ENCODE measurements at regions not wholly inside any gene's neighbourhood (a gene's known extent, or its start where the extent isn't known, plus 50 kb on each side); places are given as distances from the start of the nearest gene placed in this dataset.
"Not testable (repeated sequence)": the region's sequence is repeated elsewhere in the genome, so short reads cannot be mapped to it uniquely, and the experiment has no call there.

DNA sequence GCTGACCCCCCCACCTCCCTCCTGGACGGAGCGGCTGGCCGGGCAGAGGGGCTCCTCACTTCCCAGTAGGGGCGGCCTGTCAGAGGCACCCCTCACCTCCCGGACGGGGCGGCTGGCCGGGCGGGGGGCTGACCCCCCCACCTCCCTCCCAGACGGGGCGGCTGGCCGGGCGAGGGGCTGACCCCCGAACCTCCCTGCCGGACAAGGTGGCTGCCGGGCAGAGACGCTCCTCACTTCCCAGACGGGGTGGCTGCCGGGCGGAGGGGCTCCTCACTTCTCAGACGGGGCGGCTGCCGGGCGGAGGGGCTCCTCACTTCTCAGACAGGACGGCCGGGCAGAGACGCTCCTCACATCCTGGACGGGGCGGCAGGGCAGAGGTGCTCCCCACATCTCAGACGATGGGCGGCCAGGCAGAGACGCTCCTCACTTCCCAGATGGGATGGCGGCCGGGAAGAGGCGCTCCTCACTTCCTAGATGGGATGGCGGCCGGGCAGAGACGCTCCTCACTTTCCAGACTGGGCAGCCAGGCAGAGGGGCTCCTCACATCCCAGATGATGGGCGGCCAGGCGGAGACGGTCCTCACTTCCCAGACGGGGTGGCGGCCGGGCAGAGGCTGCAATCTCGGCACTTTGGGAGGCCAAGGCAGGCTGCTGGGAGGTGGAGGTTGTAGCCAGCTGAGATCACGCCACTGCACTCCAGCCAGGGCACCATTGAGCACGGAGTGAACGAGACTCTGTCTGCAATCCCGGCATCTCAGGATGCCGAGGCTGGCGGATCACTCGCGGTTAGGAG is 66.2 kb upstream of the PAPPA2 start:
- CTCF ChIA-PET, ATAC-seq: not testable (repeated sequence)

DNA sequence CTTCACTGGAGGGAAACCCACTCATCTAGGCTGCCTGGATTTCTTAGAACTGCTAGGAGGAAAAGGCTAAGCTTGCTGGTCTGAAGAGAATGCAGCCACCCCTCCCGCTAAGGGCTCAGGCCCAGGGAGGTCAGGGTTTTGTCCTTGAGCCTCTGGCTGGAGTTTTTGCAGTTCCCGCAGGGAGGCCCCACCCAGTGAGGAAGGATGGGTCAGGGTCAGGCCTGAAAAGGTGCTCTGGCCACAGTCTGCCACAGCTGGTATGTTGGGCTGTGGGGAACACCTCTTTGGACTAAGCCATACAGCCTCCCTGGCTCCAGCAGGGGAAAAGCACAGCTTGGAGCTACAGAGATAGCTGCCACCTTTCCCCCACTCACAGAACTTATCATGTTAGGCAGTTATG is 71.4 kb upstream of the PAPPA2 start:
- TF ChIP-seq HEYL (CRISPR knock-in tag; IDR thresholded peaks at IDR 0.05) = no peak
- TF ChIP-seq, protein P1, sequence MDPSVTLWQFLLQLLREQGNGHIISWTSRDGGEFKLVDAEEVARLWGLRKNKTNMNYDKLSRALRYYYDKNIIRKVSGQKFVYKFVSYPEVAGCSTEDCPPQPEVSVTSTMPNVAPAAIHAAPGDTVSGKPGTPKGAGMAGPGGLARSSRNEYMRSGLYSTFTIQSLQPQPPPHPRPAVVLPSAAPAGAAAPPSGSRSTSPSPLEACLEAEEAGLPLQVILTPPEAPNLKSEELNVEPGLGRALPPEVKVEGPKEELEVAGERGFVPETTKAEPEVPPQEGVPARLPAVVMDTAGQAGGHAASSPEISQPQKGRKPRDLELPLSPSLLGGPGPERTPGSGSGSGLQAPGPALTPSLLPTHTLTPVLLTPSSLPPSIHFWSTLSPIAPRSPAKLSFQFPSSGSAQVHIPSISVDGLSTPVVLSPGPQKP (IDR thresholded peaks at IDR 0.05; ENCODE audit: low read depth, low read length) = no peak
- no peak for TF ChIP-seq HOXA7 (CRISPR knock-in tag; IDR thresholded peaks at IDR 0.05)
- no peak for TF ChIP-seq FOXS1 (CRISPR knock-in tag; IDR thresholded peaks at IDR 0.05)

More for the DNA sequence above, 66.2 kb upstream of the PAPPA2 start:
- H3K9me3 ChIP-seq; FAIRE-seq; DNase-seq (ENCODE audit: low read depth in 1 of 2, low spot score in 1 of 2); H3K4me3 ChIP-seq; POLR2A ChIA-PET; H3K4me2 ChIP-seq; H3K4me1 ChIP-seq; H3K27ac ChIP-seq: not testable (repeated sequence)
- 76% methylated on average over 27 of the region's 53 CpGs for WGBS (ENCODE audit: missing lambda C conversion rate)

DNA sequence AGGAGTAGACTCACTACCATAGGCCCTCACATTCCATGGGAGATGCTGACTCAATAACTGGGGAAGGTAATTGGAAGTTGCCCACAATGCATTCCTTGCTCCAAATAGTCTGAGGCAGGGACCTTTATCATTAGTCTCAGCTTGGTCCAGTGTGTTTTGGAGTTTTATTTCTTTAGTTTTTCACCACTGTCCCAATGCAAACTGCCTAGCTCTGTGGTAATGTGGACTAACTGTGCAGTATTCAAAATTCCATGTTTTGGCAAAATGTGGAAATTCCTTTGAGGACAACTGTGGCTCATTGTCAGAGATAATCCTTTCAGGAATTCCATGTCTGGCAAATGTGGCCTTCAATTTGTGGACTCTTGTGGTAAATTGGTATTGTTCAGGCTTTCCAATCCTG is 78.1 kb upstream of the PAPPA2 start:
- ChIA-PET POLR2A (no interaction called here), CTCF (no interaction called here)
- no peak overlapping the region for H3K4me2 ChIP-seq
- DNase-seq (ENCODE audit: low read depth in 1 of 2, low spot score in 1 of 2) (no peak), ATAC-seq (no peak), FAIRE-seq (no peak)
- TF ChIP-seq NFE2L2 (conservative IDR thresholded peaks at IDR 0.05; ENCODE audit: low read length) = no peak
- TF ChIP-seq FOSL2 (IDR thresholded peaks at IDR 0.05) = no peak
- no peak for TF ChIP-seq FOSL2 (CRISPR knock-in tag; IDR thresholded peaks at IDR 0.05)
- TF ChIP-seq HEYL (CRISPR knock-in tag; IDR thresholded peaks at IDR 0.05) = no peak
- no peak for TF ChIP-seq PHF8 (IDR thresholded peaks at IDR 0.05; ENCODE audit: borderline replicate concordance, low read depth)
- TF ChIP-seq, protein P2, sequence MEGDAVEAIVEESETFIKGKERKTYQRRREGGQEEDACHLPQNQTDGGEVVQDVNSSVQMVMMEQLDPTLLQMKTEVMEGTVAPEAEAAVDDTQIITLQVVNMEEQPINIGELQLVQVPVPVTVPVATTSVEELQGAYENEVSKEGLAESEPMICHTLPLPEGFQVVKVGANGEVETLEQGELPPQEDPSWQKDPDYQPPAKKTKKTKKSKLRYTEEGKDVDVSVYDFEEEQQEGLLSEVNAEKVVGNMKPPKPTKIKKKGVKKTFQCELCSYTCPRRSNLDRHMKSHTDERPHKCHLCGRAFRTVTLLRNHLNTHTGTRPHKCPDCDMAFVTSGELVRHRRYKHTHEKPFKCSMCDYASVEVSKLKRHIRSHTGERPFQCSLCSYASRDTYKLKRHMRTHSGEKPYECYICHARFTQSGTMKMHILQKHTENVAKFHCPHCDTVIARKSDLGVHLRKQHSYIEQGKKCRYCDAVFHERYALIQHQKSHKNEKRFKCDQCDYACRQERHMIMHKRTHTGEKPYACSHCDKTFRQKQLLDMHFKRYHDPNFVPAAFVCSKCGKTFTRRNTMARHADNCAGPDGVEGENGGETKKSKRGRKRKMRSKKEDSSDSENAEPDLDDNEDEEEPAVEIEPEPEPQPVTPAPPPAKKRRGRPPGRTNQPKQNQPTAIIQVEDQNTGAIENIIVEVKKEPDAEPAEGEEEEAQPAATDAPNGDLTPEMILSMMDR (IDR thresholded peaks at IDR 0.05) = no peak
- TF ChIP-seq KDM5A (IDR thresholded peaks at IDR 0.05) = no peak
- TF ChIP-seq, protein P3, sequence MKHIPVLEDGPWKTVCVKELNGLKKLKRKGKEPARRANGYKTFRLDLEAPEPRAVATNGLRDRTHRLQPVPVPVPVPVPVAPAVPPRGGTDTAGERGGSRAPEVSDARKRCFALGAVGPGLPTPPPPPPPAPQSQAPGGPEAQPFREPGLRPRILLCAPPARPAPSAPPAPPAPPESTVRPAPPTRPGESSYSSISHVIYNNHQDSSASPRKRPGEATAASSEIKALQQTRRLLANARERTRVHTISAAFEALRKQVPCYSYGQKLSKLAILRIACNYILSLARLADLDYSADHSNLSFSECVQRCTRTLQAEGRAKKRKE (CRISPR knock-in tag; IDR thresholded peaks at IDR 0.05; ENCODE audit: low read depth) = no peak
- no peak for TF ChIP-seq CHD4 (IDR thresholded peaks at IDR 0.05; ENCODE audit: borderline replicate concordance)
- no peak for TF ChIP-seq HOXB13 (CRISPR knock-in tag; IDR thresholded peaks at IDR 0.05; ENCODE audit: low read depth)
- TF ChIP-seq MAZ (IDR thresholded peaks at IDR 0.05; ENCODE audit: borderline replicate concordance, low read depth, low read length) = no peak
- TF ChIP-seq RFX5 (IDR thresholded peaks at IDR 0.05) = no peak
- no peak for TF ChIP-seq JUNB (IDR thresholded peaks at IDR 0.05)
- TF ChIP-seq CBX2 (IDR thresholded peaks at IDR 0.05; ENCODE audit: borderline replicate concordance, low read depth) = no peak
- no peaks in the 10 kb centered on the region for H3K9me3 ChIP-seq
- no peak overlapping the region for H3K4me3 ChIP-seq
- no peak overlapping the region for H3K27ac ChIP-seq
- H3K4me1 ChIP-seq = no peaks in the 10 kb centered on the region

More for the DNA sequence above, 71.4 kb upstream of the PAPPA2 start:
- H3K4me1 ChIP-seq = no peaks in the 10 kb centered on the region
- ChIA-PET POLR2A (no interaction called here), CTCF (interaction anchor here (0.9 kb wide), 1 partner anchor 18 kb away, joined by 3 read pairs; no protein-coding TSS in a partner anchor)
- 0% methylated on average over 2 of the region's 2 CpGs for WGBS (ENCODE audit: missing lambda C conversion rate)
- H3K9me3 ChIP-seq = no peaks in the 10 kb centered on the region
- DNase-seq (ENCODE audit: low read depth in 1 of 2, low spot score in 1 of 2) (no peak), FAIRE-seq (no peak), ATAC-seq (no peak)
- H3K4me2 ChIP-seq = no peak overlapping the region
- H3K27ac ChIP-seq = no peak overlapping the region
- H3K4me3 ChIP-seq = no peak overlapping the region
